GM19043 (cell line): ENCODE measurements at regions not wholly inside any gene's neighbourhood (a gene's known extent, or its start where the extent isn't known, plus 50 kb on each side); places are given as distances from the start of the nearest gene placed in this dataset.

ENCODE experiments used
- ATAC-seq: cut with Tn5 transposase; IDR thresholded peaks from one replicate; pipeline ENCODE4 v1.9.1; 2021; ENCODE audit warnings: low read depth; ENCODE audit not compliant: unreplicated experiment

- no peak for ATAC-seq
These were observed 103.7 kb downstream of the LINC00237 start for GRCh38 chr20:21002486-21002885.

- no peak for ATAC-seq
These were observed 112.8 kb downstream of the LINC00237 start for GRCh38 chr20:20993372-20993771.

GRCh38 chr20:20992686-20993360 is 113.3 kb downstream of the LINC00237 start:
- no peak for ATAC-seq

- ATAC-seq: no peak
These were observed 113.9 kb downstream of the LINC00237 start for GRCh38 chr20:20992277-20992676.

- ATAC-seq: no peak
These were observed 117.1 kb downstream of the LINC00237 start for GRCh38 chr20:20989081-20989480.

- no peak for ATAC-seq
These were observed 126.2 kb downstream of the LINC00237 start for GRCh38 chr20:20979934-20980333.

GRCh38 chr20:20977786-20978185 is 128.4 kb downstream of the LINC00237 start:
- ATAC-seq: no peak

GRCh38 chr20:20972490-20972889 is 133.7 kb downstream of the LINC00237 start:
- ATAC-seq: no peak

- no peak for ATAC-seq
These were observed 134.3 kb downstream of the LINC00237 start for GRCh38 chr20:20971810-20972209.

- no peak for ATAC-seq
These were observed 135.3 kb downstream of the LINC00237 start for GRCh38 chr20:20970841-20971240.

GRCh38 chr20:20969701-20970280 is 136.4 kb downstream of the LINC00237 start:
- no peak for ATAC-seq

GRCh38 chr20:20967564-20968184 is 138.5 kb downstream of the LINC00237 start:
- no peak for ATAC-seq

GRCh38 chr20:20966171-20966570 is 140.0 kb downstream of the LINC00237 start:
- ATAC-seq: no peak

GRCh38 chr20:20959031-20959755 is 147.0 kb downstream of the LINC00237 start:
- no peak for ATAC-seq

- ATAC-seq: no peak
These were observed 149.6 kb downstream of the LINC00237 start for GRCh38 chr20:20956513-20956931.

- no peak for ATAC-seq
These were observed 150.3 kb downstream of the LINC00237 start for GRCh38 chr20:20955892-20956291.

- no peak for ATAC-seq
These were observed 152.2 kb downstream of the LINC00237 start for GRCh38 chr20:20953738-20954618.

- ATAC-seq: no peak
These were observed 155.5 kb downstream of the LINC00237 start for GRCh38 chr20:20950620-20951019.

- ATAC-seq: no peak
These were observed 159.9 kb downstream of the LINC00237 start for GRCh38 chr20:20946122-20946759.

- no peak for ATAC-seq
These were observed 164.7 kb downstream of the LINC00237 start for GRCh38 chr20:20941468-20941889.
